ENCODE measurements at regions not wholly inside any gene's neighbourhood (a gene's known extent, or its start where the extent isn't known, plus 50 kb on each side); places are given as distances from the start of the nearest gene placed in this dataset.
"Not testable (repeated sequence)": the region's sequence is repeated elsewhere in the genome, so short reads cannot be mapped to it uniquely, and the experiment has no call there.

- no peak for TF ChIP-seq CTCF (IDR thresholded peaks at IDR 0.05; ENCODE audit: low read depth, low read length)
- Histone ChIP-seq H3K4me1 (ENCODE audit: low read depth) (no peaks in the 10 kb centered on the region), H3K4me3 (no peak overlapping the region), H3K27ac (no peak overlapping the region), H3K27me3 (no peaks in the 10 kb centered on the region), H3K36me3 (no peaks in the 10 kb centered on the region), H3K9me3 (ENCODE audit: low read depth) (no peaks in the 10 kb centered on the region)
- DNase-seq (ENCODE audit: low read depth in 1 of 2, low spot score in 1 of 2) = no peak
These were observed 70.5 kb upstream of the FOXP2 start for GRCh38 chr7:114343949-114344708.

- no peaks in the 10 kb centered on the region for H3K36me3 ChIP-seq
- no peak for TF ChIP-seq CTCF (IDR thresholded peaks at IDR 0.05; ENCODE audit: low read depth, low read length)
- no peaks in the 10 kb centered on the region for H3K4me1 ChIP-seq (ENCODE audit: low read depth)
- H3K4me3 ChIP-seq = no peak overlapping the region
- H3K27ac ChIP-seq = no peak overlapping the region
- H3K9me3 ChIP-seq (ENCODE audit: low read depth) = no peaks in the 10 kb centered on the region
- DNase-seq (ENCODE audit: low read depth in 1 of 2, low spot score in 1 of 2) = no peak
- H3K27me3 ChIP-seq = no peaks in the 10 kb centered on the region
These were observed 72.0 kb upstream of the FOXP2 start for GRCh38 chr7:114342431-114343179.

- TF ChIP-seq CTCF (IDR thresholded peaks at IDR 0.05; ENCODE audit: low read depth, low read length) = no peak
- no peaks in the 10 kb centered on the region for H3K9me3 ChIP-seq (ENCODE audit: low read depth)
- no peak for DNase-seq (ENCODE audit: low read depth in 1 of 2, low spot score in 1 of 2)
These were observed 73.0 kb upstream of the FOXP2 start for GRCh38 chr7:114341648-114342047.

GRCh38 chr7:114334989-114335388, 79.6 kb upstream of the FOXP2 start:
- H3K4me3 ChIP-seq = no peak overlapping the region
- no peak for DNase-seq (ENCODE audit: low read depth in 1 of 2, low spot score in 1 of 2)
- no peak overlapping the region for H3K27ac ChIP-seq
- no peaks in the 10 kb centered on the region for H3K4me1 ChIP-seq (ENCODE audit: low read depth)
- H3K9me3 ChIP-seq (ENCODE audit: low read depth) = no peaks in the 10 kb centered on the region
- no peaks in the 10 kb centered on the region for H3K27me3 ChIP-seq
- no peaks in the 10 kb centered on the region for H3K36me3 ChIP-seq
- no peak for TF ChIP-seq CTCF (IDR thresholded peaks at IDR 0.05; ENCODE audit: low read depth, low read length)

More at GRCh38 chr7:114341648-114342047, 73.0 kb upstream of the FOXP2 start:
- H3K4me3 ChIP-seq = no peak overlapping the region
- H3K27me3 ChIP-seq = no peaks in the 10 kb centered on the region
- no peaks in the 10 kb centered on the region for H3K4me1 ChIP-seq (ENCODE audit: low read depth)
- H3K27ac ChIP-seq = no peak overlapping the region
- H3K36me3 ChIP-seq = no peaks in the 10 kb centered on the region

- H3K27ac ChIP-seq; DNase-seq (ENCODE audit: low read depth in 1 of 2, low spot score in 1 of 2); H3K27me3 ChIP-seq; H3K4me1 ChIP-seq (ENCODE audit: low read depth); H3K9me3 ChIP-seq (ENCODE audit: low read depth); H3K36me3 ChIP-seq; H3K4me3 ChIP-seq: not testable (repeated sequence)
These were observed 85.2 kb upstream of the FOXP2 start for GRCh38 chr7:114329458-114329857.

GRCh38 chr7:114317450-114318098, 97.0 kb upstream of the FOXP2 start:
- no peaks in the 10 kb centered on the region for H3K9me3 ChIP-seq (ENCODE audit: low read depth)
- DNase-seq (ENCODE audit: low read depth in 1 of 2, low spot score in 1 of 2) = no peak
- no peak overlapping the region for H3K27ac ChIP-seq
- H3K4me3 ChIP-seq = no peak overlapping the region
- H3K4me1 ChIP-seq (ENCODE audit: low read depth) = no peaks in the 10 kb centered on the region
- H3K36me3 ChIP-seq = no peaks in the 10 kb centered on the region
- TF ChIP-seq CTCF (IDR thresholded peaks at IDR 0.05; ENCODE audit: low read depth, low read length) = no peak
- H3K27me3 ChIP-seq = no peaks in the 10 kb centered on the region
